Neuronal stem cell (in vitro differentiated cells): ENCODE measurements at regions not wholly inside any gene's neighbourhood (a gene's known extent, or its start where the extent isn't known, plus 50 kb on each side); places are given as distances from the start of the nearest gene placed in this dataset.

Experiments used
- DNase-seq: peaks from one replicate; pipeline ENCODE4 v3.0.0-alpha.2; 2013; ENCODE audit warnings: low spot score
- H2AFZ ChIP-seq: one replicate; pipeline ENCODE4 v1.6.1; 2013; ENCODE audit warnings: mild to moderate bottlenecking, low read length, inconsistent platforms
- H2AK5ac ChIP-seq: 2 replicates; pipeline ENCODE4 v1.6.1; 2013; ENCODE audit warnings: low read depth, mild to moderate bottlenecking, inconsistent platforms, low read length, moderate library complexity, mixed read lengths
- H2BK120ac ChIP-seq: 2 replicates; pipeline ENCODE4 v1.6.1; 2013; ENCODE audit warnings: low read depth, mild to moderate bottlenecking, inconsistent platforms, low read length, moderate library complexity, mixed read lengths
- H2BK12ac ChIP-seq: one replicate; pipeline ENCODE4 v1.6.1; 2013; ENCODE audit warnings: low read length, inconsistent platforms
- H2BK15ac ChIP-seq: 2 replicates; pipeline ENCODE4 v1.6.1; 2013; ENCODE audit warnings: mild to moderate bottlenecking, low read length, inconsistent platforms, mixed read lengths
- H2BK5ac ChIP-seq: one replicate; pipeline ENCODE4 v1.6.1; 2013; ENCODE audit warnings: inconsistent platforms, mild to moderate bottlenecking, low read length, moderate library complexity
- H3K14ac ChIP-seq: one replicate; pipeline ENCODE4 v1.6.1; 2013; ENCODE audit warnings: low read length, inconsistent platforms
- H3K18ac ChIP-seq: 2 replicates; pipeline ENCODE4 v1.6.1; 2013; ENCODE audit warnings: low read length, inconsistent platforms
- H3K23ac ChIP-seq: 2 replicates; pipeline ENCODE4 v1.6.1; 2013; ENCODE audit warnings: low read depth, mild to moderate bottlenecking, mixed read lengths, low read length, inconsistent platforms; ENCODE audit not compliant: poor library complexity
- H3K27ac ChIP-seq: replicated peaks from 3 replicates; pipeline ENCODE4 v1.5.1; 2013; ENCODE audit warnings: low read length, inconsistent platforms
- H3K27me3 ChIP-seq, 3 experiments: 2 replicates each; pipeline ENCODE4 v1.6.1; 2013; ENCODE audit warnings: low read length in 3 of 3, mild to moderate bottlenecking in 2 of 3, inconsistent platforms in 1 of 3, low read depth in 1 of 3, mixed read lengths in 1 of 3, moderate library complexity in 1 of 3; ENCODE audit not compliant: control insufficient read depth in 3 of 3, insufficient read depth in 3 of 3
- H3K36me3 ChIP-seq, 2 donors: replicated peaks in 1 of 2; 2 replicates each; pipeline ENCODE4 v1.6.1; 2013; ENCODE audit warnings: low read length in 2 of 2; ENCODE audit not compliant: control insufficient read depth in 2 of 2, insufficient read depth in 2 of 2
- H3K4ac ChIP-seq: 2 replicates; pipeline ENCODE4 v1.6.1; 2013; ENCODE audit warnings: inconsistent platforms, mild to moderate bottlenecking, low read length, moderate library complexity
- H3K4me1 ChIP-seq, 2 donors: 1 replicate in 1 of 2; 2 replicates in 1 of 2; pipeline ENCODE4 v1.6.1; 2013; ENCODE audit warnings: low read length in 2 of 2, low read depth in 1 of 2; ENCODE audit not compliant: control insufficient read depth in 2 of 2, insufficient read depth in 1 of 2
- H3K4me2 ChIP-seq: one replicate; pipeline ENCODE4 v1.6.1; 2013; ENCODE audit warnings: mild to moderate bottlenecking, low read length, inconsistent platforms; ENCODE audit not compliant: insufficient read depth, poor library complexity, severe bottlenecking
- H3K4me3 ChIP-seq, 2 donors: 2 replicates each; pipeline ENCODE4 v1.5.1; 2013; ENCODE audit warnings: low read length in 2 of 2, mild to moderate bottlenecking in 2 of 2, inconsistent platforms in 1 of 2, moderate library complexity in 1 of 2
- H3K79me1 ChIP-seq: one replicate; pipeline ENCODE4 v1.6.1; 2013; ENCODE audit warnings: low read depth, mild to moderate bottlenecking, inconsistent platforms, low read length, moderate library complexity
- H3K9ac ChIP-seq: one replicate; pipeline ENCODE4 v1.6.1; 2013; ENCODE audit warnings: mild to moderate bottlenecking, low read depth, low read length, inconsistent platforms; ENCODE audit not compliant: poor library complexity
- H3K9me3 ChIP-seq, 2 donors: replicated peaks in 1 of 2; 2 replicates each; pipeline versions ENCODE3 to v1.6.1; 2013; ENCODE audit warnings: low read length in 2 of 2, mild to moderate bottlenecking in 2 of 2, inconsistent platforms in 1 of 2, low read depth in 1 of 2, mixed read lengths in 1 of 2, moderate library complexity in 1 of 2; ENCODE audit not compliant: control insufficient read depth in 2 of 2, insufficient read depth in 1 of 2
- H4K8ac ChIP-seq: one replicate; pipeline ENCODE4 v1.6.1; 2013; ENCODE audit warnings: low read depth, mild to moderate bottlenecking, inconsistent platforms, low read length, moderate library complexity
- H4K91ac ChIP-seq: one replicate; pipeline ENCODE4 v1.6.1; 2013; ENCODE audit warnings: low read length, low read depth, mild to moderate bottlenecking, inconsistent platforms; ENCODE audit not compliant: poor library complexity
- WGBS, 2 donors: extraction: QIAGEN DNeasy Blood & Tissue Kit; methylation state at CpG; one replicate each; pipeline ENCODE4 v1.1.7; 2013; ENCODE audit warnings: missing lambda C conversion rate in 2 of 2, mixed read lengths in 1 of 2; ENCODE audit not compliant: insufficient read length in 2 of 2, insufficient replicate concordance in 1 of 2; ENCODE audit errors: extremely low coverage in 2 of 2; 5-methylcytosine and 5-hydroxymethylcytosine counted together

DNA sequence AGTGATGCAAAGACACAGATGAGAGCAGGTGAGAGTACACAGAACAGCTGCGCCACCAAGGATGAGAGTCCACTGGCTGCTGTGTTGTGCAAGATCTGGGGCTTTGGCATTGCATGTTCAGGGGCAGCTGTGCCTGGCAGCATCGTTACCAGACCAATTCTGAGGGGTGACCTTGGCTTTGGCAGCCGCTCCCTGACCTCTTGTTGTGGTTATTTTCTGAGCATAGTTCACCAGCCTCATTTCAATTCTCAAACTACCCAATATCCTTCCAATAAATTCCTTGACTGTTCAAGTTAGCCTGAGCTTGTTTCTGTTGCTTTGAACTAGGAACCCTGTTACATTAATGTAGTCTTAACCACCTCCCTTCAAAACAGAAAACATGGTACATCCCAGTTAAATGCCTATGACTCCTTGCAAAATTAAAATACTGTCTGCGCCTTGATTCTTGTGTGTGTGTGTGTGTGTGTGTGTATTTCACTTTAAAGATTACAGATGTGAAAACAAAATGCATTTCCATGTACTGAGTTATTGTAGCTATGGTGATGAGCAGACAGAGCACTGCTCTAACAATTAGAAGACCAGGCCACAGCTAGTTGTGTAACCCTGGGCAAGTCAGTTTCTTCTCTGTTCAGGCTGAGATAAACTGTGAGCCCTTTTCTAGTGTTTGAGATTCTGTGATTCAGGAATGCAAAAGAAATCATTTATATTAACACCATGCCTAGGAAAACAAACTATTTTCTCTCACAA is 106.3 kb upstream of the GUCA2B start:
- H3K4ac ChIP-seq: no peak overlapping the region
- no peaks in the 10 kb centered on the region for H3K36me3 ChIP-seq
- no peak overlapping the region for H2BK12ac ChIP-seq
- H2BK120ac ChIP-seq: no peak overlapping the region
- no peak overlapping the region for H2BK15ac ChIP-seq
- no peak overlapping the region for H3K18ac ChIP-seq
- H3K27ac ChIP-seq: no peak overlapping the region
- H2AK5ac ChIP-seq: no peak overlapping the region
- no peak overlapping the region for H4K91ac ChIP-seq
- H3K23ac ChIP-seq: no peak overlapping the region
- H4K8ac ChIP-seq: no peak overlapping the region
- no peak overlapping the region for H2AFZ ChIP-seq
- H3K9me3 ChIP-seq: no peaks in the 10 kb centered on the region
- no peak for DNase-seq
- no peak overlapping the region for H3K9ac ChIP-seq
- peaks cover 0 to 5% (median 4%) of the 10 kb centered on the region in 3 experiments for H3K27me3 ChIP-seq
- no peak overlapping the region for H2BK5ac ChIP-seq
- H3K4me1 ChIP-seq: no peaks in the 10 kb centered on the region
- no peak overlapping the region for H3K4me2 ChIP-seq
- no peak overlapping the region for H3K4me3 ChIP-seq
- no CpG with 5 or more reads among the region's 4 CpGs for WGBS, 2 donors
- no peaks in the 10 kb centered on the region for H3K79me1 ChIP-seq
- no peak overlapping the region for H3K14ac ChIP-seq

DNA sequence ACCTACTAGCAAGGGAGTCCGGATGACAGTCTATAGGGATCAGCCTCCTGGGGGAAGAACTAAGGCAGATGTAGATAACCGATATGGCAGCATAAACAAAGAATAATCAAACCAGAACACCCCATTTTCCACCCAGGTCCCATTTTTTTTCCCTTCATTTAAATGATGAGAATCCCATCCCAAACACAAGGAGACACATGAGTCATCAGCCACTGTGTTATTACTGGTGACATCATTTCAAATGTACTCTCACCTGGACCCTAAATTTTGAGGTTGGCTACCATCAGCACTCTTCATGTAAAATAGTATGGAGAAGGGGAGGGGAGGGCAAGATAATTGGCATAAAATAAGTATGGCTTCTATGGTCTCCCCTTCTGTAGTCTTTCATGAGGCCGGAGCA is 108.9 kb upstream of the GUCA2B start:
- no peaks in the 10 kb centered on the region for H3K79me1 ChIP-seq
- H4K91ac ChIP-seq: no peak overlapping the region
- no peak overlapping the region for H3K4me2 ChIP-seq
- H3K4me3 ChIP-seq: no peak overlapping the region
- H4K8ac ChIP-seq: no peak overlapping the region
- DNase-seq: no peak
- no peak overlapping the region for H2BK15ac ChIP-seq
- H3K9ac ChIP-seq: no peak overlapping the region
- no peak overlapping the region for H2BK12ac ChIP-seq
- H2AK5ac ChIP-seq: no peak overlapping the region
- H3K27ac ChIP-seq: no peak overlapping the region
- no peak overlapping the region for H3K23ac ChIP-seq
- H3K18ac ChIP-seq: no peak overlapping the region
- H3K27me3 ChIP-seq: peaks cover 0 to 5% (median 0%) of the 10 kb centered on the region in 3 experiments
- H3K4me1 ChIP-seq: no peaks in the 10 kb centered on the region
- H3K4ac ChIP-seq: no peak overlapping the region
- WGBS, 2 donors: no CpG with 5 or more reads among the region's 3 CpGs
- no peak overlapping the region for H2BK5ac ChIP-seq
- no peaks in the 10 kb centered on the region for H3K36me3 ChIP-seq
- no peak overlapping the region for H2AFZ ChIP-seq
- H3K14ac ChIP-seq: no peak overlapping the region
- no peaks in the 10 kb centered on the region for H3K9me3 ChIP-seq
- no peak overlapping the region for H2BK120ac ChIP-seq

- Histone ChIP-seq H3K36me3 (no peaks in the 10 kb centered on the region), H2BK12ac (no peak overlapping the region), H3K4me2 (no peak overlapping the region), H3K27me3 (peaks cover 0 to 5% (median 0%) of the 10 kb centered on the region in 3 experiments), H4K91ac (no peak overlapping the region), H3K4me1 (no peaks in the 10 kb centered on the region), H2BK5ac (no peak overlapping the region), H3K14ac (no peak overlapping the region), H3K9ac (no peak overlapping the region), H3K23ac (no peak overlapping the region), H2BK120ac (no peak overlapping the region), H3K4me3 (no peak overlapping the region), H3K79me1 (no peaks in the 10 kb centered on the region), H3K18ac (no peak overlapping the region), H3K9me3 (no peaks in the 10 kb centered on the region), H3K27ac (no peak overlapping the region), H4K8ac (no peak overlapping the region), H3K4ac (no peak overlapping the region), H2BK15ac (no peak overlapping the region), H2AK5ac (no peak overlapping the region), H2AFZ (no peak overlapping the region)
- no CpG with 5 or more reads among the region's 1 CpG for WGBS, 2 donors
- DNase-seq: no peak
Measured at GRCh38 chr1:42043811-42044210, 109.4 kb upstream of the GUCA2B start.

GRCh38 chr1:42043182-42043581 is 110.0 kb upstream of the GUCA2B start:
- Histone ChIP-seq H3K4me1 (no peaks in the 10 kb centered on the region), H3K36me3 (no peaks in the 10 kb centered on the region), H4K8ac (no peak overlapping the region), H3K14ac (no peak overlapping the region), H3K18ac (no peak overlapping the region), H3K79me1 (no peaks in the 10 kb centered on the region), H3K4me2 (no peak overlapping the region), H2BK5ac (no peak overlapping the region), H2AFZ (no peak overlapping the region), H2BK12ac (no peak overlapping the region), H3K9me3 (no peaks in the 10 kb centered on the region), H3K27me3 (peaks cover 0 to 5% (median 0%) of the 10 kb centered on the region in 3 experiments), H4K91ac (no peak overlapping the region), H3K4me3 (no peak overlapping the region), H2AK5ac (no peak overlapping the region), H3K4ac (no peak overlapping the region), H2BK120ac (no peak overlapping the region), H3K27ac (no peak overlapping the region), H2BK15ac (no peak overlapping the region), H3K23ac (no peak overlapping the region), H3K9ac (no peak overlapping the region)
- DNase-seq: no peak
- WGBS, 2 donors: no CpG with 5 or more reads among the region's 2 CpGs
